Effector memory CD8-positive, alpha-beta T cell (primary cell): ENCODE measurements at regions not wholly inside any gene's neighbourhood (a gene's known extent, or its start where the extent isn't known, plus 50 kb on each side); places are given as distances from the start of the nearest gene placed in this dataset.

Experiments used
- ATAC-seq: fragments of 150-1000 bp; cut with Tn5 transposase; replicated peaks from 2 replicates; pipeline ENCODE4 v1.10.0; 2021; ENCODE audit warnings: mild to moderate bottlenecking, moderate library complexity
- DNase-seq, 3 experiments: peaks; one replicate each; pipeline ENCODE4 v3.0.0; 2021
- H3K27ac Mint-ChIP-seq, 2 donors: one replicate each; pipeline ENCODE4 v1.8.0; 2022; ENCODE audit warnings: mild to moderate bottlenecking in 2 of 2, mixed read lengths in 2 of 2, moderate library complexity in 2 of 2
- H3K27me3 Mint-ChIP-seq, 2 donors: one replicate each; pipeline ENCODE4 v1.8.0; 2022; ENCODE audit warnings: mixed read lengths in 2 of 2
- H3K36me3 Mint-ChIP-seq: one replicate; pipeline ENCODE4 v1.8.0; 2022; ENCODE audit warnings: mild to moderate bottlenecking, moderate library complexity, mixed read lengths; ENCODE audit not compliant: insufficient read depth
- H3K4me1 Mint-ChIP-seq, 2 donors: one replicate each; pipeline ENCODE4 v1.8.0; 2022; ENCODE audit warnings: low read depth in 2 of 2, mixed read lengths in 2 of 2
- H3K4me3 Mint-ChIP-seq, 2 donors: one replicate each; pipeline ENCODE4 v1.8.0; 2022; ENCODE audit warnings: mild to moderate bottlenecking in 2 of 2, mixed read lengths in 2 of 2, moderate library complexity in 2 of 2
- H3K9me3 Mint-ChIP-seq, 2 donors: one replicate each; pipeline ENCODE4 v1.8.0; 2022; ENCODE audit warnings: mixed read lengths in 2 of 2

GRCh38 chr1:208874915-208875314 lies 630.7 kb upstream of the PLXNA2 start:
- no peak for DNase-seq
- no peak overlapping the region for H3K27ac Mint-ChIP-seq
- H3K4me3 Mint-ChIP-seq: no peak overlapping the region
- H3K4me1 Mint-ChIP-seq: no peaks in the 10 kb centered on the region
- ATAC-seq: no peak
- H3K27me3 Mint-ChIP-seq: peaks cover 0 to 8% of the 10 kb centered on the region in 2 donors
- no peaks in the 10 kb centered on the region for H3K36me3 Mint-ChIP-seq
- no peaks in the 10 kb centered on the region for H3K9me3 Mint-ChIP-seq

DNA sequence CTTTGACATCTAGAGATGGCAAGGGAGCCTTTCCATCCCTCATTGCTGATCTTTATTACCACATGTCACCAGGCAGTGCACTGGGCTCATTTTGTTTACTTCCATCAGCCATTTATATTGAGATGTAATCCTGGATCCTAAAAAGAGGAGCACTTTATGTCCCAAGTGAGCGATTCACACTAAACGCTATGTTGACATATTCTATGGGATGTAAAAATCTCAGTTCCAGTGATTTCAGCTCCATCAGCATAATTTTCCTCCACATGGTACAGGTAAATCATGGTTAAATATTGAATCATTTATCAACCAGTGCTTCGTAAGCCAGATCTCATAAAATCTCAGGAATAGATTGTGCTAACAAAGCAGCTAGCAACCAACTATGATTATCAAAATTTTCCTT lies 634.8 kb upstream of the PLXNA2 start:
- Mint-ChIP-seq H3K9me3 (peaks cover 1 to 7% of the 10 kb centered on the region in 2 donors), H3K27me3 (peaks cover 0 to 3% of the 10 kb centered on the region in 2 donors), H3K4me1 (no peaks in the 10 kb centered on the region), H3K27ac (no peak overlapping the region), H3K4me3 (no peak overlapping the region), H3K36me3 (no peaks in the 10 kb centered on the region)
- DNase-seq (no peak), ATAC-seq (no peak)

DNA sequence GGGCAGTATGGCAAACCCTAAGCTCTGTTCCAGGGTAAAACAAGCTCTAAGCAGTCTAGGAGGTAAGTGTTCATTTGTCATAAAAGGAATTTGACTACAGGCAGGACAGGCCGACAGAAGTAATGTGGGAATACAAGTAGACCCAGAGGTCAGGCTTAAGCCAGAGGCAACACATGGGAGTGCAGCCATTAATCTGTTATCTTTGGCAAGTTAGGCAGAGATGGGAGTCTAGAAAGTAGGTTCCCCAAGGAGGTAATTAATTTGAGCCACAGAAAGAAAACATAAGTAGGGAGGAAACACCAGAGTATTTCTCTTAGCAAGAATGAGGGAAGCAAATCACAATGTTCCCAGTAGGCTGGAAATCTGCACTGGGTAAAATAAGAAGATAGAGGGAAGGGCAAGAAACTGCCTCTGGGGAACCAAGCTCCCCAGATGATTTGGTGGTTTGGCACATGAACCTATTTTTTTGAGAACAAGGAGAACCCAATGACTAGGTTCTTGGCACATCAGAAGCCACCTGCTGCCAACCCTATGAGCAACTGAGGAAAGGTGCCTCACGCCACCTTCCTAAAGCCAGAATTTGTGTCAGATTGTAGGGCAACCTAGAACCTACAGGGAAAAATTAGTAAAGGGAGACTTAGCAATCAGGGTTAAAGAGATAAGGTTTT lies 636.4 kb upstream of the PLXNA2 start:
- no peak overlapping the region for H3K27ac Mint-ChIP-seq
- ATAC-seq: no peak
- no peak for DNase-seq
- H3K27me3 Mint-ChIP-seq: peaks cover 0 to 3% of the 10 kb centered on the region in 2 donors
- no peaks in the 10 kb centered on the region for H3K4me1 Mint-ChIP-seq
- no peaks in the 10 kb centered on the region for H3K36me3 Mint-ChIP-seq
- no peak overlapping the region for H3K4me3 Mint-ChIP-seq
- peaks cover 1 to 7% of the 10 kb centered on the region in 2 donors for H3K9me3 Mint-ChIP-seq

GRCh38 chr1:208885060-208885459 lies 640.9 kb upstream of the PLXNA2 start:
- no peak for DNase-seq
- no peaks in the 10 kb centered on the region for H3K36me3 Mint-ChIP-seq
- no peaks in the 10 kb centered on the region for H3K4me1 Mint-ChIP-seq
- peaks cover 1 to 7% of the 10 kb centered on the region in 2 donors for H3K9me3 Mint-ChIP-seq
- no peak overlapping the region for H3K27ac Mint-ChIP-seq
- H3K4me3 Mint-ChIP-seq: no peak overlapping the region
- ATAC-seq: no peak
- H3K27me3 Mint-ChIP-seq: peaks cover 0 to 6% of the 10 kb centered on the region in 2 donors

DNA sequence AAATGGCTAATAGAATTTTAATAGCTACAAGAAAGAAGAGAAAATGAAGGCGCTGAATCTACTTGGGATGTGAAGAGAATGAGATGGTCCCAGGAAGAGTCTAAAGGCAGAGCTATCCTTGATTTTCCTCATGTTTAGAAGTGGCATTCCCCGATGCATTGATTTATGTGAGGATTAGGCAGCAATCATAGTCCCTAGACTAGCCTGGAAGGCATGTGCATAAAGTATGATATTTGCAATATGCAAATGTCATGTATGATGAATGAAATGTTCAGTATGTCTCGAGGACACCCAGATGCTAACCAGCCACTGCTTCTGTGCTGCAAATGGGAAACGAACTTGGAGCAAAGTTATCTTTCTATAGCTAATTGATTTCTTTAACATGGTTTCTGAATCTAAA lies 641.5 kb upstream of the PLXNA2 start:
- no peak overlapping the region for H3K4me3 Mint-ChIP-seq
- DNase-seq (no peak), ATAC-seq (no peak)
- H3K4me1 Mint-ChIP-seq: no peaks in the 10 kb centered on the region
- H3K36me3 Mint-ChIP-seq: no peaks in the 10 kb centered on the region
- no peak overlapping the region for H3K27ac Mint-ChIP-seq
- peaks cover 1 to 7% of the 10 kb centered on the region in 2 donors for H3K9me3 Mint-ChIP-seq
- peaks cover 0 to 6% of the 10 kb centered on the region in 2 donors for H3K27me3 Mint-ChIP-seq

GRCh38 chr1:208888376-208888775 lies 644.2 kb upstream of the PLXNA2 start:
- Mint-ChIP-seq H3K36me3 (no peaks in the 10 kb centered on the region), H3K9me3 (peaks cover 0 to under 1% of the 10 kb centered on the region in 2 donors), H3K4me1 (no peaks in the 10 kb centered on the region), H3K27me3 (peaks cover 6% of the 10 kb centered on the region in 2 donors), H3K27ac (no peak overlapping the region), H3K4me3 (no peak overlapping the region)
- ATAC-seq (no peak), DNase-seq (no peak)

DNA sequence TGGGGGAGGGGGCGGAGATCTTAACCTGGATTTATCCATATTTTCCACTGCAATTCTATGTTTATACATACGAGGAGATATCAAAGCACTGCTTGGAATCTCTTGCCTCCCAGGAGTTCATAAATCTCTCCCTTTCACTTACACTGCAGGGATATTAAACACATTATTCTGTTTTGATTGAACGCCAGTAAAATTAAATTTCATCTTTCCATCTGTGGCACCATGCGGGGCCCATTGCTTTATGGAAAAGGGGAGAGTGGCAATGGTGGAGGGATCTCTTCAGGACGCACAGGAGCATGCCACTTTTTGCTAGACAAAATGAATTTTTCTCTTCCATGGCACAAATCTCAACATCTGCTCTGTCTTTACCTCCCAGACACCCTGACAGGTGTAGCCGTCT lies 648.0 kb upstream of the PLXNA2 start:
- DNase-seq (no peak), ATAC-seq (no peak)
- Mint-ChIP-seq H3K4me1 (no peaks in the 10 kb centered on the region), H3K4me3 (no peak overlapping the region), H3K27ac (no peak overlapping the region), H3K9me3 (no peaks in the 10 kb centered on the region), H3K27me3 (peaks cover 0 to 6% of the 10 kb centered on the region in 2 donors), H3K36me3 (no peaks in the 10 kb centered on the region)

DNA sequence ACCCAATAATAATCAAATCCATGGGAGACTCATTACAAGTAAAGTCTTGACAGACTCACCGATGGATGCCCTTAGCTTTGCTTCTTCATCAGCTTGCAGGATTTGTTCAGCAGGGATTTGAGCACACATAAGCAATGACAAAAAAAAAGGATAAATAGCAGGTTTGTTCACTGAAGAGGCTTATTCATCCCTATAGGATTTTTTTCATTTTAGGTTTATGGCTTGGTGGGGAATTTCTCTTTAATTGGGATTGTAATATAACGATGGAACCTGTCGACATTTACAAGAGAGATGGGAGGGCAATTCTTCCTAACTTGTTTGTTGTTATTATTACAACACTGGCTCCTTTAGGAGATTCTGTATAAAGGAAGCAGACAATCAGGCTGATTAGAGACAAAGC lies 649.1 kb upstream of the PLXNA2 start:
- DNase-seq: no peak
- Mint-ChIP-seq H3K9me3 (no peaks in the 10 kb centered on the region), H3K27ac (no peak overlapping the region), H3K4me3 (no peak overlapping the region), H3K27me3 (peaks cover 0 to 6% of the 10 kb centered on the region in 2 donors), H3K4me1 (no peaks in the 10 kb centered on the region), H3K36me3 (no peaks in the 10 kb centered on the region)
- ATAC-seq: no peak

DNA sequence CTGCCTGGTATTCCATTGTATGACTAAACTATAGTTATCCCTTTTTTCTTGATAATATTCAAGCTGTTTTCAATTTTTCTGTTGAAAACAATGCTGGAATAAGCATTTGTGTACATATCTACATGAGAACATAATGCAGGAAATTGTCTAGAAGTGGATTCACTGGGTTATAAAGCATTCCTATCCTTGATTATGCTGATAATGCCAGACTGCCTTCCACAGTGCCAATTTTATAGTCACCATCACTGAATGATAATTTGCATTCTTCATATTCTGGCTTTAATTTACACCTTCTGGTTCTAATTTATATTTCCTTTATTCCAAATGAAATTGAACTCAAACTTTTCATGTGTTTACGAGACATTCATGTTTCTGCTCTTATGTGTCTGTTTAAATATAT lies 651.0 kb upstream of the PLXNA2 start:
- Mint-ChIP-seq H3K27ac (no peak overlapping the region), H3K36me3 (no peaks in the 10 kb centered on the region), H3K27me3 (peaks cover 0 to 6% of the 10 kb centered on the region in 2 donors), H3K4me3 (no peak overlapping the region), H3K4me1 (no peaks in the 10 kb centered on the region), H3K9me3 (peaks cover 0 to 2% of the 10 kb centered on the region in 2 donors)
- DNase-seq (no peak), ATAC-seq (no peak)

- H3K27ac Mint-ChIP-seq: no peak overlapping the region
- DNase-seq (no peak), ATAC-seq (no peak)
- peaks cover 0 to 2% of the 10 kb centered on the region in 2 donors for H3K9me3 Mint-ChIP-seq
- H3K27me3 Mint-ChIP-seq: peaks cover 0 to 6% of the 10 kb centered on the region in 2 donors
- H3K4me1 Mint-ChIP-seq: no peaks in the 10 kb centered on the region
- no peak overlapping the region for H3K4me3 Mint-ChIP-seq
- H3K36me3 Mint-ChIP-seq: no peaks in the 10 kb centered on the region
These were observed 651.6 kb upstream of the PLXNA2 start for GRCh38 chr1:208895820-208896219.

GRCh38 chr1:208896768-208897167 lies 652.6 kb upstream of the PLXNA2 start:
- no peaks in the 10 kb centered on the region for H3K36me3 Mint-ChIP-seq
- peaks cover 0 to 2% of the 10 kb centered on the region in 2 donors for H3K9me3 Mint-ChIP-seq
- ATAC-seq (no peak), DNase-seq (no peak)
- H3K27me3 Mint-ChIP-seq: peaks cover 0 to 6% of the 10 kb centered on the region in 2 donors
- H3K4me1 Mint-ChIP-seq: no peaks in the 10 kb centered on the region
- H3K4me3 Mint-ChIP-seq: no peak overlapping the region
- no peak overlapping the region for H3K27ac Mint-ChIP-seq

DNA sequence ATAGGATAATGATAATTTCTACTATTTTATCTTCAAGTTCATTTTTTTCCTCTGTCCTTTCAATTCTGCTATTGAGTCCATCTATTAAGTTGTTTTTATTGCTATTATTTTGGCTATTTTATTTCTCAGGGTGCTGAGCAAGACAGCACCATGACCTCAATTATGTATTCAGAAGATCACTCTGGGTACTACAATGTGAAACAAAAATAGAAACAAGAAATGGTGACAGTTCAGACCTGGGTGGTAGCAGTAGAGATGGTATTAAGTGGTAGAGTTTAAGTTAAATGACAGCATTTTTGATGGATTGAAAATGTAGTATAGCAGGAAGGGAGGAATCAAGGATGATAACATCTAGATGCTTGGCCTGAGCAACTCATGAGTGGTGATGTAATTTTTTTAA lies 655.3 kb upstream of the PLXNA2 start:
- Mint-ChIP-seq H3K4me1 (no peaks in the 10 kb centered on the region), H3K27ac (no peak overlapping the region), H3K36me3 (no peaks in the 10 kb centered on the region), H3K4me3 (no peak overlapping the region), H3K9me3 (peaks cover 0 to 2% of the 10 kb centered on the region in 2 donors), H3K27me3 (no peaks in the 10 kb centered on the region)
- no peak for ATAC-seq
- DNase-seq: no peak

GRCh38 chr1:208903251-208903905 lies 659.2 kb upstream of the PLXNA2 start:
- Mint-ChIP-seq H3K4me3 (no peak overlapping the region), H3K27ac (no peak overlapping the region), H3K4me1 (no peaks in the 10 kb centered on the region), H3K36me3 (no peaks in the 10 kb centered on the region), H3K27me3 (no peaks in the 10 kb centered on the region), H3K9me3 (peaks cover 0 to 2% of the 10 kb centered on the region in 2 donors)
- DNase-seq (no peak), ATAC-seq (no peak)

DNA sequence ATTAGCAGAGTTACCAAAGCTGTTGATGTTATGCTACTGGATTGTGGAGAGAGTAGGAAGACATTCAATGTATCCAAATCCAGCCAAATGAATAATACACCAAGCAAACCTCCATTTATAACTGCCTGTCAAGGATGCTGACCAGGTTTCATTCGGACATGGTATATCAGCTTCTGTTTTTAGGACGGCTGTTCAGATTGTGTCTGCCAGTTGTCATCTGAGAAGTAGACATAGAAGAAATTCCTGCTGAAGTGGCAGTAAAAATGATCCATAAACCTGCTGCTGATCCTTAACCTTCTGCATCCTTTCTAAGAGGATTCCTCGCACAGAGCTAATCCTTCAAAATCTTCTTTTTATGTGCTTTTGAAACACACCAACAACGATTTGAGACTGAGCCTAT lies 663.6 kb upstream of the PLXNA2 start:
- no peak overlapping the region for H3K27ac Mint-ChIP-seq
- peaks cover 0 to 9% of the 10 kb centered on the region in 2 donors for H3K27me3 Mint-ChIP-seq
- H3K4me1 Mint-ChIP-seq: no peaks in the 10 kb centered on the region
- H3K4me3 Mint-ChIP-seq: no peak overlapping the region
- H3K36me3 Mint-ChIP-seq: no peaks in the 10 kb centered on the region
- ATAC-seq (no peak), DNase-seq (no peak)
- H3K9me3 Mint-ChIP-seq: no peaks in the 10 kb centered on the region
